SK-N-MC (cell line): ENCODE measurements at regions not wholly inside any gene's neighbourhood (a gene's known extent, or its start where the extent isn't known, plus 50 kb on each side); places are given as distances from the start of the nearest gene placed in this dataset.

Experiments used
- DNase-seq: peaks from one replicate; pipeline ENCODE4 v3.0.0-alpha.2; 2011; ENCODE audit warnings: low read depth, low spot score
- H3K27ac ChIP-seq: fragments of 200-600 bp; sonication (generic); 2 replicates; pipeline ENCODE4 v1.5.1; 2016; ENCODE audit warnings: mixed run types
- H3K36me3 ChIP-seq: fragments of 200-600 bp; sonication (generic); 2 replicates; pipeline ENCODE4 v1.6.1; 2017; ENCODE audit warnings: antibody characterized with exemption, low read length, mixed read lengths; ENCODE audit not compliant: insufficient read depth
- H3K4me3 ChIP-seq: fragments of 200-600 bp; sonication (generic); 2 replicates; pipeline ENCODE4 v1.5.1; 2016
- H3K9ac ChIP-seq: fragments of 200-600 bp; sonication (generic); 2 replicates; pipeline ENCODE4 v1.8.0; 2017; ENCODE audit warnings: mixed run types, mixed read lengths; ENCODE audit not compliant: insufficient read length
- H3K9me3 ChIP-seq: fragments of 200-600 bp; sonication (generic); 2 replicates; pipeline ENCODE4 v1.6.1; 2017; ENCODE audit warnings: low read depth, mild to moderate bottlenecking, antibody characterized with exemption, low read length, moderate library complexity, mixed read lengths
- EZH2 ChIP-seq: fragments of 200-600 bp; sonication (generic); IDR thresholded peaks from one replicate; pipeline ENCODE4 v1.6.1; 2017; ENCODE audit warnings: antibody characterized with exemption
- FOXP2 ChIP-seq: optimal IDR thresholded peaks from 2 replicates; pipeline ENCODE3; 2011; ENCODE audit warnings: mild to moderate bottlenecking, moderate library complexity; ENCODE audit not compliant: insufficient read depth; ENCODE audit errors: extremely low read length, control extremely low read depth
- POLR2AphosphoS5 ChIP-seq: IDR thresholded peaks from 2 replicates; pipeline ENCODE4 v1.6.1; 2012; ENCODE audit warnings: mild to moderate bottlenecking, low read depth, low read length, borderline replicate concordance

DNA sequence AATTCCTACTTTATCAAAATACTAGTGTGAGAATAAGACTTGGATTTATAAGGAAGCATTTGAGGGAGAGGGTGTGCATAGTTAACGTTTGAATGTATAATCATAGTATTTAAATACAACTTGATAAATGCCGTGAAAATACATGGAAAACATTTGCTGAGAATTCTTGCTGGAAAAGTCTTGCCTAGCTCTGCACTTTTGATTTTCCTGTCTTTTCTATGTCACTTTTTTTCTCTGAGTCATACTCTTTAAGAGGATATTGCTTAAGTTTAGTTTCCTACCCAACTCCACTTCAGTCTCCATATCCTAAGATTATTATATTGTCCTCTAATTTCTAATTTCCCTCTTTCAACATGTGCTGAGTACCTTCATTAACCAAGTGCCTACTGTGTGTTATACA is 616.6 kb upstream of the SEMA6A start:
- Histone ChIP-seq H3K9me3 (no peaks in the 10 kb centered on the region), H3K36me3 (no peaks in the 10 kb centered on the region), H3K9ac (no peak overlapping the region), H3K27ac (0 out of 2 replicates have a peak overlapping the region, but pooled peaks have one; percentile 6), H3K4me3 (no peak overlapping the region)
- DNase-seq = peak; percentile 28
- no peak for TF ChIP-seq FOXP2
- TF ChIP-seq EZH2 = no peak
- no peak for TF ChIP-seq POLR2AphosphoS5

DNA sequence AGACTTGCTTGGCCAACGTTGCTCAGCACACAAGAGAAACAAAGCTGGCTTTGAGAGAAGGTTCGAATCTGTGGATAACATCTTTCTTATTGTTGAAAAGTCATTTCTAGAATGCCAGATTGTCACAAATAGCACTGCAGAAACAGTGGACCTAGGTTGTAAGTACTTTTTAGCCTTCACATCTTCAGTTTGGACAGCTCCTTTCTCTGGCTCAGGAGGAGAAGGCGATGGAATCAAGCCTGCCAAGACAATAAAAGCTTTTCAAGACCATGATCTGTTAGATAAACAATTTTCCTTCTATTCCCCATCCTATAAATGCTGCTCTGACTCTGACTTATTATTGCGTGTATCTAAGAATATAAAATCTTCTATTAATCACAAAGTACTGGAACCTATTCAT is 615.2 kb upstream of the SEMA6A start:
- TF ChIP-seq POLR2AphosphoS5 (no peak), FOXP2 (no peak), EZH2 (no peak)
- Histone ChIP-seq H3K36me3 (no peaks in the 10 kb centered on the region), H3K9ac (no peak overlapping the region), H3K27ac (no peak overlapping the region), H3K9me3 (no peaks in the 10 kb centered on the region), H3K4me3 (no peak overlapping the region)
- no peak for DNase-seq

DNA sequence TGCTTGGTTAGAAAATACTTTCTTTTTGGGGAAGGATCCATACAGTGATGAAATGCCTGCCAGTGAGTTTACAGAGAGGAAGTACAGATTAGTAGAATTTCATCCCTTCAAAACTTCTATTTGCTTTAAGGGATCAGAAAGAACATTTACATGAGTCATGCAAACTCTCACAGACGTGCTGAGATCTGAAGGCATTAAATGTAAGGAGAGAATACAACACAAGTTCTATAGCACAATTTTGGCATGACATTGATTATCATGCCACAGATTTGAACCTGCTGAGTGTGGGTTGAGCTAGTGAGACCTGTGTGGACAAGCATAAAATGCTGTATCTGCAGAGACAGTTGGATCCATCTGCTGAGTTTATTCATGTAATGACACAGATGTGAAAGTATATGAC is 613.6 kb upstream of the SEMA6A start:
- TF ChIP-seq FOXP2 (no peak), POLR2AphosphoS5 (no peak), EZH2 (no peak)
- no peak overlapping the region for H3K4me3 ChIP-seq
- no peak for DNase-seq
- no peaks in the 10 kb centered on the region for H3K9me3 ChIP-seq
- H3K27ac ChIP-seq = no peak overlapping the region
- H3K36me3 ChIP-seq = no peaks in the 10 kb centered on the region
- H3K9ac ChIP-seq = no peak overlapping the region

DNA sequence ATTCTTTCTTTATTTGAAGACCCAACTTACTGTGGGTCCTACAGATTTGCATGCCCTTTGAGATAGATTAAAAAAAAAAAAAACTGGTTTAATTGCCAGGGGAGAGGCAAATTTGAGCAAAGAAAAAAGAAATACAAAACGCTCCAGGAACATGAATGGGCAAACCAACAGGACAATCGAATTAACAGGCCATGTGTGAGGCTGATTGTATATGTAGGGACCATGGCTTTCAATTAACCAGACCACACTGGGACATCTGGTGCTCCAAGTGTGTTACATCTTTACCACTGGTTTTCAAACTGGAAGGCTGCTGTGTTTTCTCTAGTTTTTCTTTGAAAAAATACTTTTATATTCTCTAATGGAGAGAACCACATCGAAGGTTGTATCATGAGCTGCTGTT is 612.1 kb upstream of the SEMA6A start:
- no peak overlapping the region for H3K27ac ChIP-seq
- no peaks in the 10 kb centered on the region for H3K9me3 ChIP-seq
- no peaks in the 10 kb centered on the region for H3K36me3 ChIP-seq
- TF ChIP-seq FOXP2 = no peak
- H3K9ac ChIP-seq = no peak overlapping the region
- H3K4me3 ChIP-seq = no peak overlapping the region
- no peak for DNase-seq

DNA sequence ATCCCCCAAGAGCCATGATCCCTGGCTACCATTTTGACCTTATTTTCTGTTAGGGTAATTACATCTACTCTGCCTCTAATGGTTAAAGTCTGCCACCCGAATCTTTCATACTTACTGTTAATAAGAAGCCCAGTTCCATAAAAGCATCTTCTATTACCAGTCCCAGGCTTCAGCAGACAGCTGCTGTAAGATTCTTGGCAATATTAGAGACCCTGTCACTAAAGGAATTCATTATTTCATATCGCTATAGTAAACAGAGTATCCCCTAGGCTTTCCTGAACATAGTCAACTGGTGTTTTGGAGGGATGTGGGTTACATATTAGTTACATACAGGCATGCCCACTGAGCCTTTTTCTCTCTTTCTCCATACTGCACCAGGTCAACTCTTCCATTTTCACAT is 608.7 kb upstream of the SEMA6A start:
- Histone ChIP-seq H3K27ac (no peak overlapping the region), H3K36me3 (no peaks in the 10 kb centered on the region), H3K4me3 (no peak overlapping the region), H3K9ac (no peak overlapping the region), H3K9me3 (no peaks in the 10 kb centered on the region)
- TF ChIP-seq FOXP2 = no peak
- TF ChIP-seq POLR2AphosphoS5 = no peak
- TF ChIP-seq EZH2 = no peak
- DNase-seq = no peak

DNA sequence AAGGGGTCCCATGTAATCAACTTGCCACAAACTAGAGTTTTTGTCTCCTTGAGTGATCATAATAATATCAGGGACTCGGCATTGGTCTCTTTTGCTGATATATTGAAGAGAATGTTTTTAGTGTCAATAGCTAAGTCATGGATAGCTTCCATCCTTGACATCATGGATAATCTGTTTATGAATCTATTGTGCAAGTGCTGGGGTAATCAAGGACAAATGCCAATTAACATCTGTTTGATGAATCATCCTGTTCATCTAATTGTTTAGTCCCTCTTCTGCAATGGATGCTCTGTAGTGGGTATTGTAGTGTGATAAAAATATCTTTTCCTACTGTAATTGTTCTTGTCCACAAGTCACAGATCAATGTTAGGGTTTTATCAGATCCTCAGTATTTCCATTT is 607.5 kb upstream of the SEMA6A start:
- no peak for DNase-seq
- TF ChIP-seq POLR2AphosphoS5 (no peak), EZH2 (no peak), FOXP2 (no peak)
- no peak overlapping the region for H3K4me3 ChIP-seq
- no peak overlapping the region for H3K27ac ChIP-seq
- H3K9me3 ChIP-seq = no peaks in the 10 kb centered on the region
- H3K9ac ChIP-seq = no peak overlapping the region
- no peaks in the 10 kb centered on the region for H3K36me3 ChIP-seq

DNA sequence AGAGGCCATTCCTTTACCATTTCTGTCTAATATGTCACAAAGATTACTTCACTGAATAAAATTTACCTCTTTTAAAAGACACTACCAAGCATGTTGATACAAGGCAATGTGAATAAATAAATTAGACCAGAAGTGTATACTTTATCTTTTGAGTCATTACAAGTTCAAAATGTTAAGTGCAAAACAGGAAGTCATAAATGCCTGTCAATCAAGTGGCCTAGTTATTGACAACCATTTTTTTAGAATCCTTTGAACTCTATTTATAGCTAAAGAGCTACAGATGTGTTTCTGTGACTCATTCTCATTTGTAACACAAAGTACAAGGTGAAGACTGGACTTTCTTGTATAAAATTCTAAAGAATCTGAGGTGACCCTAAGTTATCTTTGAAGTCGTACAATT is 602.7 kb upstream of the SEMA6A start:
- TF ChIP-seq FOXP2 = no peak
- TF ChIP-seq POLR2AphosphoS5 = no peak
- Histone ChIP-seq H3K9me3 (no peaks in the 10 kb centered on the region), H3K27ac (no peak overlapping the region), H3K4me3 (no peak overlapping the region), H3K36me3 (no peaks in the 10 kb centered on the region), H3K9ac (no peak overlapping the region)
- DNase-seq = no peak

DNA sequence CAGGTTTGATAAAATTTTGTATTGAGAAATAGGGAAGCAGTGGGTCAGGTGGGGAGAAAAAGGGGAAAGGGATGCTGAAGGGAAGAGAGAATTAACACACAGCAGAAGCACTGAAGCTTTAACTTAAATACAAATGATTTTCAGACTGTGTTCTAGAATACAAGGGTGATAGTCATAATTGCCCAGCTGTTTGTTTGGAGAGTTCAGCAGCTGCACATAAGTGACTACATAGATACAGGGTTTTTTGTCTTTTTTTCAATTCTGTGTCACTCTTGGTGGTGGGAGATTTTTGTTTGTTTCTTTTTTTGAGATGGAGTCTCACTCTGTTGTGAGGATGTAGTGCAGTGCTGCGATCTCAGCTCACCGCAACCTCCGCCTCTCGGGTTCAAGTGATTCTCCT is 590.4 kb upstream of the SEMA6A start:
- TF ChIP-seq EZH2 (no peak), FOXP2 (no peak), POLR2AphosphoS5 (no peak)
- no peak overlapping the region for H3K9ac ChIP-seq
- H3K36me3 ChIP-seq = no peaks in the 10 kb centered on the region
- no peak for DNase-seq
- H3K4me3 ChIP-seq = no peak overlapping the region
- H3K9me3 ChIP-seq = no peaks in the 10 kb centered on the region
- H3K27ac ChIP-seq = no peak overlapping the region

DNA sequence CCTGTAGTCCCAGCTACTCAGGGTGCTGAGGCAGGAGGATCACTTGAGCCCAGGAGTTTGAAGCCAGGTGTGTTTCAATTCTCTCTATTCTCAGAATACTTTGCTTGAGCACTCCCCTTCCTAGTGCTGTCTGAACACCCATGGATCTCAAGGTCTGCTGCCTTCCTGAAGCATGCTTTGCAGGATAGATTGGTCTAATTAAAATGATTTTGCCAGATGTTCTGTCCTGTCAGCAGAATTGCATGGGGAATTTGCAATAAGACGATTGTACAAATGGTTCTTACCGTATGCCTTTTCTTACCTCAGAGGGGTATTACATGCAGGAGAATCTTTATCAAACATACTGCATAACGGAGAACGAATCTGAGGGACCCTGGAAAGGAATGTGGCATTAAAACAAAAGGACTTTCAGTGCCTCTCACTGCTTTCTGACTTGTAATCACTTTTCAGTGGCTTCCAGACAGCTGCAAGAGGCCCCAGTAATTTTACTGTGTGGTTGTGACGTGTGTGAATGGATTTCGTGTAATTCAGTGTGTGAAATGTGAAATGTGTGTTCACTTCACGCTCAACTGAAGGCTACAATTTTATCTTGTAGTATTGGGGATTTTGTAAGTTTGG is 587.2 kb upstream of the SEMA6A start:
- DNase-seq = no peak
- Histone ChIP-seq H3K4me3 (peak overlapping the region; percentile 14; the same call in 1 of the 2 replicates), H3K9me3 (no peaks in the 10 kb centered on the region), H3K9ac (no peak overlapping the region), H3K36me3 (no peaks in the 10 kb centered on the region), H3K27ac (no peak overlapping the region)
- TF ChIP-seq EZH2 = no peak
- no peak for TF ChIP-seq POLR2AphosphoS5
- no peak for TF ChIP-seq FOXP2

DNA sequence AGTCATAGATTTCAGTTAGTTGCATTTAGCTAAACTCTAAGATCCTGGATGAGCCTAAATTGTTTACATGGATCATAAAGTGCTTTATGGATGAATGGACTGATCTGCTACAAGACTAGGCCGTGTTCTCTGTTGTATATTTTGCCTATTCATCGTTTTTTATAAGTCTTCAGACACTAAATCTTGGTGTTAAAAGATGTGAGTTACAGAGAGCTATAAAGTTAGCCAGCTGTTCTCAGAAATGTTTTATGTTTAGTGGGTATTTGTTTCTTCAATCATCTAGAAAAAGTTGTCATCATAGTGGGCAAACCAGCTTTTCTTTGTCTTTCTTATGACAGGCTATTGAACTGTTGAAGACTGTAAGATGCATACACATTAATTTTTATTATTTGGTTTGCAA is 585.8 kb upstream of the SEMA6A start:
- TF ChIP-seq EZH2 (no peak), POLR2AphosphoS5 (no peak), FOXP2 (no peak)
- Histone ChIP-seq H3K27ac (0 out of 2 replicates have a peak overlapping the region, but pooled peaks have one; percentile 23), H3K4me3 (no peak overlapping the region), H3K9me3 (no peaks in the 10 kb centered on the region), H3K36me3 (no peaks in the 10 kb centered on the region), H3K9ac (no peak overlapping the region)
- no peak for DNase-seq
